ENCODE measurements at regions not wholly inside any gene's neighbourhood (a gene's known extent, or its start where the extent isn't known, plus 50 kb on each side); places are given as distances from the start of the nearest gene placed in this dataset.

DNA sequence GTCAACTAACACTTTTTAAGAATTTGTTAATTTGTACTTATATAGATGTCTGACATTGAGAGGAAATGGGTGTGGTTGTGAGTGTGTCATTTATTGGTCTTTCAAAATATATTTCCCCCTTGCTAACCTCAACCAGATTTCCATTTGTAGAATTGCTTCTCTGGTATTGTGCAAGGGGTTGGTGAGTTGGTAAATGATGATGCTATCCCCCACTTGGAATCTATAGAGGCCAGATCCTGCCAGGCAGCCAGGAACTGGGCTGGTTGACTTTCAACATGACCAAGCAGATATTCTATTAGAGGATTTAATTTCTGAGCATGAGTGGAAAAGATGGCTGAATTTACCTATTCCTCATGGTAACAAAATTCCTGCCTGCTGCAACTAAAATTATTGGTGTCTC, 306.6 kb upstream of the KIF2A start:
- H3K4me3 ChIP-seq: no peak overlapping the region
- H3K4me2 ChIP-seq: no peak overlapping the region
- TF ChIP-seq, protein P1, sequence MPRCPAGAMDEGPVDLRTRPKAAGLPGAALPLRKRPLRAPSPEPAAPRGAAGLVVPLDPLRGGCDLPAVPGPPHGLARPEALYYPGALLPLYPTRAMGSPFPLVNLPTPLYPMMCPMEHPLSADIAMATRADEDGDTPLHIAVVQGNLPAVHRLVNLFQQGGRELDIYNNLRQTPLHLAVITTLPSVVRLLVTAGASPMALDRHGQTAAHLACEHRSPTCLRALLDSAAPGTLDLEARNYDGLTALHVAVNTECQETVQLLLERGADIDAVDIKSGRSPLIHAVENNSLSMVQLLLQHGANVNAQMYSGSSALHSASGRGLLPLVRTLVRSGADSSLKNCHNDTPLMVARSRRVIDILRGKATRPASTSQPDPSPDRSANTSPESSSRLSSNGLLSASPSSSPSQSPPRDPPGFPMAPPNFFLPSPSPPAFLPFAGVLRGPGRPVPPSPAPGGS (IDR thresholded peaks at IDR 0.05): no peak
- TF ChIP-seq, protein P2, sequence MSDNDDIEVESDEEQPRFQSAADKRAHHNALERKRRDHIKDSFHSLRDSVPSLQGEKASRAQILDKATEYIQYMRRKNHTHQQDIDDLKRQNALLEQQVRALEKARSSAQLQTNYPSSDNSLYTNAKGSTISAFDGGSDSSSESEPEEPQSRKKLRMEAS (IDR thresholded peaks at IDR 0.05): no peak
- TF ChIP-seq CHD4 (IDR thresholded peaks at IDR 0.05; ENCODE audit: borderline replicate concordance) (no peak), ZSCAN20 (CRISPR knock-in tag; IDR thresholded peaks at IDR 0.05) (no peak), EHMT2 (IDR thresholded peaks at IDR 0.05; ENCODE audit: low read depth) (no peak)
- TF ChIP-seq, protein P3, sequence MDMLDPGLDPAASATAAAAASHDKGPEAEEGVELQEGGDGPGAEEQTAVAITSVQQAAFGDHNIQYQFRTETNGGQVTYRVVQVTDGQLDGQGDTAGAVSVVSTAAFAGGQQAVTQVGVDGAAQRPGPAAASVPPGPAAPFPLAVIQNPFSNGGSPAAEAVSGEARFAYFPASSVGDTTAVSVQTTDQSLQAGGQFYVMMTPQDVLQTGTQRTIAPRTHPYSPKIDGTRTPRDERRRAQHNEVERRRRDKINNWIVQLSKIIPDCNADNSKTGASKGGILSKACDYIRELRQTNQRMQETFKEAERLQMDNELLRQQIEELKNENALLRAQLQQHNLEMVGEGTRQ (IDR thresholded peaks at IDR 0.05): no peak
- H3K9me3 ChIP-seq: 0 out of 3 replicates have a peak, but pooled peaks cover 4% of the 10 kb centered on the region
- ATAC-seq: no peak
- POLR2A ChIA-PET: no interaction called here
- no peak for FAIRE-seq
- H3K4me1 ChIP-seq: no peaks in the 10 kb centered on the region
- H3K27ac ChIP-seq: no peak overlapping the region
- CTCF ChIA-PET: no interaction called here
- DNase-seq (ENCODE audit: low read depth in 1 of 2, low spot score in 1 of 2): no peak

DNA sequence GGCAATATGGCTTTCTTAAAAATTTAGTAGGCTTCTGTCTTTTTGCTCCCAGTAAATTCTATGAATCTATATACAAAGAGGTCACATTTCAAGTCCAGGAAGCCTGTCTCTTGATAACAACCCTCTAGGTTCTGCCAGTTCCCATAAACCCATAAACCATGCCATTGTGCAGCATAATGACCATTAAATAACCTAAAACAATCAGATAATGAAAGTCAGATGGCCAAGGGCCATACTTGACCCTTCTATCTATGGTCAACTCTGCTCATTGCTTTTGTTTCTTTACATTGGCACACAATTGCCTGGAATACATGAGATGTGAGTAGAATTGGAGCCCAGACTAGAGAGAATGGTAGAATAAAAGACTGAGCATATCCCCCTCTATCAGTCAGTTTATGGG, 305.4 kb upstream of the KIF2A start:
- POLR2A ChIA-PET: no interaction called here
- Histone ChIP-seq H3K9me3 (0 out of 3 replicates have a peak, but pooled peaks cover 4% of the 10 kb centered on the region), H3K4me3 (no peak overlapping the region), H3K27ac (no peak overlapping the region), H3K4me2 (no peak overlapping the region), H3K4me1 (no peaks in the 10 kb centered on the region)
- DNase-seq (ENCODE audit: low read depth in 1 of 2, low spot score in 1 of 2) (no peak), ATAC-seq (no peak), FAIRE-seq (no peak)
- no peak for TF ChIP-seq RAD21 (conservative IDR thresholded peaks at IDR 0.05 in 1 of 2, IDR thresholded peaks at IDR 0.05 in 1 of 2)
- no peak for TF ChIP-seq EP300 (IDR thresholded peaks at IDR 0.05)
- no peak for TF ChIP-seq KDM1A (IDR thresholded peaks at IDR 0.05; ENCODE audit: low read depth)
- TF ChIP-seq, protein P4, sequence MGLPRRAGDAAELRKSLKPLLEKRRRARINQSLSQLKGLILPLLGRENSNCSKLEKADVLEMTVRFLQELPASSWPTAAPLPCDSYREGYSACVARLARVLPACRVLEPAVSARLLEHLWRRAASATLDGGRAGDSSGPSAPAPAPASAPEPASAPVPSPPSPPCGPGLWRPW (IDR thresholded peaks at IDR 0.05): no peak
- TF ChIP-seq HOXB13 (CRISPR knock-in tag; IDR thresholded peaks at IDR 0.05; ENCODE audit: low read depth): no peak
- no peak for TF ChIP-seq RFX5 (IDR thresholded peaks at IDR 0.05)
- TF ChIP-seq JUN (IDR thresholded peaks at IDR 0.05): no peak
- no peak for TF ChIP-seq CBX8 (IDR thresholded peaks at IDR 0.05)
- TF ChIP-seq, protein P5, sequence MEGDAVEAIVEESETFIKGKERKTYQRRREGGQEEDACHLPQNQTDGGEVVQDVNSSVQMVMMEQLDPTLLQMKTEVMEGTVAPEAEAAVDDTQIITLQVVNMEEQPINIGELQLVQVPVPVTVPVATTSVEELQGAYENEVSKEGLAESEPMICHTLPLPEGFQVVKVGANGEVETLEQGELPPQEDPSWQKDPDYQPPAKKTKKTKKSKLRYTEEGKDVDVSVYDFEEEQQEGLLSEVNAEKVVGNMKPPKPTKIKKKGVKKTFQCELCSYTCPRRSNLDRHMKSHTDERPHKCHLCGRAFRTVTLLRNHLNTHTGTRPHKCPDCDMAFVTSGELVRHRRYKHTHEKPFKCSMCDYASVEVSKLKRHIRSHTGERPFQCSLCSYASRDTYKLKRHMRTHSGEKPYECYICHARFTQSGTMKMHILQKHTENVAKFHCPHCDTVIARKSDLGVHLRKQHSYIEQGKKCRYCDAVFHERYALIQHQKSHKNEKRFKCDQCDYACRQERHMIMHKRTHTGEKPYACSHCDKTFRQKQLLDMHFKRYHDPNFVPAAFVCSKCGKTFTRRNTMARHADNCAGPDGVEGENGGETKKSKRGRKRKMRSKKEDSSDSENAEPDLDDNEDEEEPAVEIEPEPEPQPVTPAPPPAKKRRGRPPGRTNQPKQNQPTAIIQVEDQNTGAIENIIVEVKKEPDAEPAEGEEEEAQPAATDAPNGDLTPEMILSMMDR (IDR thresholded peaks at IDR 0.05): no peak
- TF ChIP-seq, protein P6, sequence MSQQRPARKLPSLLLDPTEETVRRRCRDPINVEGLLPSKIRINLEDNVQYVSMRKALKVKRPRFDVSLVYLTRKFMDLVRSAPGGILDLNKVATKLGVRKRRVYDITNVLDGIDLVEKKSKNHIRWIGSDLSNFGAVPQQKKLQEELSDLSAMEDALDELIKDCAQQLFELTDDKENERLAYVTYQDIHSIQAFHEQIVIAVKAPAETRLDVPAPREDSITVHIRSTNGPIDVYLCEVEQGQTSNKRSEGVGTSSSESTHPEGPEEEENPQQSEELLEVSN (IDR thresholded peaks at IDR 0.05; ENCODE audit: borderline replicate concordance, low read depth): no peak
- TF ChIP-seq RCOR1 (IDR thresholded peaks at IDR 0.05; ENCODE audit: low read depth, low read length): no peak
- no peak for TF ChIP-seq RARB (CRISPR knock-in tag; IDR thresholded peaks at IDR 0.05)
- no peak for TF ChIP-seq HOXB5 (CRISPR knock-in tag; IDR thresholded peaks at IDR 0.05)
- TF ChIP-seq, protein P2 (IDR thresholded peaks at IDR 0.05): no peak
- TF ChIP-seq SREBF2 (IDR thresholded peaks at IDR 0.05): no peak
- no peak for TF ChIP-seq CEBPB (IDR thresholded peaks at IDR 0.05)
- CTCF ChIA-PET: no interaction called here
